Breast epithelium (tissue), 3 donors: ENCODE measurements at regions not wholly inside any gene's neighbourhood (a gene's known extent, or its start where the extent isn't known, plus 50 kb on each side); places are given as distances from the start of the nearest gene placed in this dataset.

Experiments used
- POLR2A ChIP-seq: fragments of 450-650 bp; IDR thresholded peaks from one replicate; pipeline ENCODE4 v1.6.1; 2016; ENCODE audit warnings: antibody characterized with exemption, mild to moderate bottlenecking, moderate library complexity
- TF ChIP-seq, protein P1 (sequence below), 3 donors: fragments of 450-650 bp; IDR thresholded peaks; one replicate each; pipeline ENCODE4 v1.5.1; 2016 to 2017; ENCODE audit warnings: antibody characterized with exemption in 3 of 3, mild to moderate bottlenecking in 3 of 3, moderate library complexity in 3 of 3

DNA sequence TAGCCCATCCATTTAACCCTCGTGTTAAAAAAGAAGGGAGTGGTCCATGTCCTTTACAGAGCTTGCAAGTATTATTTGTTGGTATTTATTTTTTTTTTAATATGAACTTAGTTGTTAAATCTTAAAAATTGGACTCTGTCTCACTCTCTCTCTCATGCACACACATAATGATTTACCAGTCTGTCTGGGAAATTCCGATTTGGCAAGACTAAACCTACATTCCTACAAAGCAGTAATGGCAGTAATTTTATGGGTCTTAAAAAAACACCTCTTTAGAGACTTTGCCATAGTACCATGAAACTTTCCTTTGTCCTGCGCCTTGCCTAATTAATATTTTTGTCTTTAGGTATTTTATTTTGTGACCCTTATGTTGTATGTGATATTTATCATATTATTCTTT is 239.5 kb upstream of the PPP1R3A start:
- TF ChIP-seq, protein P1, sequence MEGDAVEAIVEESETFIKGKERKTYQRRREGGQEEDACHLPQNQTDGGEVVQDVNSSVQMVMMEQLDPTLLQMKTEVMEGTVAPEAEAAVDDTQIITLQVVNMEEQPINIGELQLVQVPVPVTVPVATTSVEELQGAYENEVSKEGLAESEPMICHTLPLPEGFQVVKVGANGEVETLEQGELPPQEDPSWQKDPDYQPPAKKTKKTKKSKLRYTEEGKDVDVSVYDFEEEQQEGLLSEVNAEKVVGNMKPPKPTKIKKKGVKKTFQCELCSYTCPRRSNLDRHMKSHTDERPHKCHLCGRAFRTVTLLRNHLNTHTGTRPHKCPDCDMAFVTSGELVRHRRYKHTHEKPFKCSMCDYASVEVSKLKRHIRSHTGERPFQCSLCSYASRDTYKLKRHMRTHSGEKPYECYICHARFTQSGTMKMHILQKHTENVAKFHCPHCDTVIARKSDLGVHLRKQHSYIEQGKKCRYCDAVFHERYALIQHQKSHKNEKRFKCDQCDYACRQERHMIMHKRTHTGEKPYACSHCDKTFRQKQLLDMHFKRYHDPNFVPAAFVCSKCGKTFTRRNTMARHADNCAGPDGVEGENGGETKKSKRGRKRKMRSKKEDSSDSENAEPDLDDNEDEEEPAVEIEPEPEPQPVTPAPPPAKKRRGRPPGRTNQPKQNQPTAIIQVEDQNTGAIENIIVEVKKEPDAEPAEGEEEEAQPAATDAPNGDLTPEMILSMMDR (IDR thresholded peaks at IDR 0.05): no peak
- no peak for TF ChIP-seq POLR2A
